ENCODE measurements at regions not wholly inside any gene's neighbourhood (a gene's known extent, or its start where the extent isn't known, plus 50 kb on each side); places are given as distances from the start of the nearest gene placed in this dataset.
"Not testable (repeated sequence)": the region's sequence is repeated elsewhere in the genome, so short reads cannot be mapped to it uniquely, and the experiment has no call there.

- Histone ChIP-seq H3K4me1 (peaks cover 0 to 4% (median 0%) of the 10 kb centered on the region in 4 donors), H3K36me3 (no peaks in the 10 kb centered on the region), H3K9me3 (peaks cover 0 to 2% (median 0%) of the 10 kb centered on the region in 3 donors), H3K27me3 (no peaks in the 10 kb centered on the region), H3K4me3 (no peak overlapping the region), H3K27ac (no peak overlapping the region)
- DNase-seq = no peak
- no peak for TF ChIP-seq CTCF (IDR thresholded peaks at IDR 0.05)
- intact Hi-C loops (cut with DNase I; ENCODE audit: low total_unique reads) = no loop called here
These were observed 72.1 kb downstream of the TMEM212 start for GRCh38 chr3:171915275-171915674.

GRCh38 chr3:171916888-171917287 is 73.7 kb downstream of the TMEM212 start:
- no peaks in the 10 kb centered on the region for H3K36me3 ChIP-seq
- intact Hi-C loops (cut with DNase I; ENCODE audit: low total_unique reads) = no loop called here
- no peak overlapping the region for H3K27ac ChIP-seq
- H3K4me1 ChIP-seq = peaks cover 0 to 4% (median 0%) of the 10 kb centered on the region in 4 donors
- TF ChIP-seq CTCF (IDR thresholded peaks at IDR 0.05) = no peak
- H3K27me3 ChIP-seq = no peaks in the 10 kb centered on the region
- H3K9me3 ChIP-seq = peaks cover 0 to 10% (median 0%) of the 10 kb centered on the region in 3 donors
- DNase-seq = no peak
- H3K4me3 ChIP-seq = no peak overlapping the region

GRCh38 chr3:171922629-171923028 is 79.5 kb downstream of the TMEM212 start:
- H3K27ac ChIP-seq; H3K36me3 ChIP-seq; H3K4me1 ChIP-seq; H3K4me3 ChIP-seq; intact Hi-C loops (cut with DNase I; ENCODE audit: low total_unique reads); DNase-seq; H3K27me3 ChIP-seq: not testable (repeated sequence)
- peaks cover 0 to 17% (median 0%) of the 10 kb centered on the region in 3 donors for H3K9me3 ChIP-seq

GRCh38 chr3:171923668-171924067 is 80.5 kb downstream of the TMEM212 start:
- H3K27ac ChIP-seq; intact Hi-C loops (cut with DNase I; ENCODE audit: low total_unique reads); H3K4me3 ChIP-seq; H3K36me3 ChIP-seq; DNase-seq; H3K4me1 ChIP-seq; H3K27me3 ChIP-seq: not testable (repeated sequence)
- peaks cover 0 to 17% (median 0%) of the 10 kb centered on the region in 3 donors for H3K9me3 ChIP-seq

GRCh38 chr3:171924864-171925263 is 81.7 kb downstream of the TMEM212 start:
- intact Hi-C loops (cut with DNase I; ENCODE audit: low total_unique reads); H3K27me3 ChIP-seq; H3K27ac ChIP-seq; H3K4me3 ChIP-seq; H3K36me3 ChIP-seq; DNase-seq; H3K4me1 ChIP-seq: not testable (repeated sequence)
- peaks cover 0 to 17% (median 0%) of the 10 kb centered on the region in 3 donors for H3K9me3 ChIP-seq

GRCh38 chr3:171932153-171932611 is 89.0 kb downstream of the TMEM212 start:
- intact Hi-C loops (cut with DNase I; ENCODE audit: low total_unique reads) = no loop called here
- DNase-seq = no peak
- Histone ChIP-seq H3K27ac (no peak overlapping the region), H3K4me1 (no peaks in the 10 kb centered on the region), H3K27me3 (no peaks in the 10 kb centered on the region), H3K9me3 (no peaks in the 10 kb centered on the region), H3K4me3 (no peak overlapping the region), H3K36me3 (no peaks in the 10 kb centered on the region)
- TF ChIP-seq CTCF (IDR thresholded peaks at IDR 0.05) = no peak

GRCh38 chr3:171933441-171933840 is 90.3 kb downstream of the TMEM212 start:
- no peak for TF ChIP-seq CTCF (IDR thresholded peaks at IDR 0.05)
- DNase-seq = no peak
- no peak overlapping the region for H3K27ac ChIP-seq
- H3K4me3 ChIP-seq = no peak overlapping the region
- intact Hi-C loops (cut with DNase I; ENCODE audit: low total_unique reads) = no loop called here
- no peaks in the 10 kb centered on the region for H3K9me3 ChIP-seq
- H3K36me3 ChIP-seq = no peaks in the 10 kb centered on the region
- no peaks in the 10 kb centered on the region for H3K27me3 ChIP-seq
- H3K4me1 ChIP-seq = no peaks in the 10 kb centered on the region

All from tibial artery (tissue), 4 donors.